NOMO-1 treated with DMSO at 0.1 percent for 48 hours (cell line): ENCODE measurements at regions not wholly inside any gene's neighbourhood (a gene's known extent, or its start where the extent isn't known, plus 50 kb on each side); places are given as distances from the start of the nearest gene placed in this dataset.

Experiments
- DNase-seq: peaks from one replicate; lab custom pipeline; 2025; ENCODE audit not compliant: unreplicated experiment; lab: John Stamatoyannopoulos, UW

- no peak for DNase-seq
These were observed 298.8 kb upstream of the IRX3 start for GRCh38 chr16:54585094-54585997.

GRCh38 chr16:54584121-54584520 is 297.5 kb upstream of the IRX3 start:
- no peak for DNase-seq

- DNase-seq = no peak
These were observed 296.2 kb upstream of the IRX3 start for GRCh38 chr16:54582631-54583250.

- DNase-seq = peak; percentile 17
These were observed 292.6 kb upstream of the IRX3 start for GRCh38 chr16:54579106-54579728.

GRCh38 chr16:54577651-54578128 is 291.1 kb upstream of the IRX3 start:
- DNase-seq = no peak

- DNase-seq = no peak
These were observed 290.2 kb upstream of the IRX3 start for GRCh38 chr16:54576785-54577184.

GRCh38 chr16:54568906-54569807 is 282.6 kb upstream of the IRX3 start:
- no peak for DNase-seq

GRCh38 chr16:54564841-54565240 is 278.3 kb upstream of the IRX3 start:
- no peak for DNase-seq

GRCh38 chr16:54554581-54554980 is 268.0 kb upstream of the IRX3 start:
- DNase-seq = no peak

GRCh38 chr16:54548281-54548680 is 261.7 kb upstream of the IRX3 start:
- DNase-seq = no peak

GRCh38 chr16:54547052-54547451 is 260.5 kb upstream of the IRX3 start:
- DNase-seq = no peak

GRCh38 chr16:54546521-54546920 is 259.9 kb upstream of the IRX3 start:
- no peak for DNase-seq

GRCh38 chr16:54545854-54546511 is 259.4 kb upstream of the IRX3 start:
- DNase-seq = no peak

GRCh38 chr16:54544553-54545180 is 258.1 kb upstream of the IRX3 start:
- DNase-seq = no peak

- no peak for DNase-seq
These were observed 256.4 kb upstream of the IRX3 start for GRCh38 chr16:54542805-54543505.

GRCh38 chr16:54540525-54541180 is 254.1 kb upstream of the IRX3 start:
- DNase-seq = no peak

GRCh38 chr16:54538276-54538675 is 251.7 kb upstream of the IRX3 start:
- DNase-seq = no peak

- no peak for DNase-seq
These were observed 247.4 kb upstream of the IRX3 start for GRCh38 chr16:54533856-54534490.
